ENCODE measurements at regions not wholly inside any gene's neighbourhood (a gene's known extent, or its start where the extent isn't known, plus 50 kb on each side); places are given as distances from the start of the nearest gene placed in this dataset.

DNA sequence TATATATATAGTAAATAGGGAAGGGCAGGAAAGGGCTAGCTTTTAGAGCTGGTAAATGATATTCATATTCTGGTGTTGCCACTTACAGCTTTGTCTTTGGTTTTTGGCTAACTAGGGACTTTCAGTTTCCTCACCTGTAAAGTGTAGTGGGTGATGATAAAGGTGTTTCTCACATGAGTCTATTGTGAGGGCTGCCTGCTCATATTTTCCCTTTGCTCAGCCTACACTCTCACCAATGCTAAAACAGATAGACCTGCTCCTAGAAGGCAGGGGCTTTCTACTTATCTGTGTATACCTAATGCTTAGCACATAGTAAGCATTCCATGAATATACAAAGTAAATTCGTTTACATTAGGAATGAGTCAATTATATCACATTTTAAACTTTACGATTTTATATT lies 137.2 kb upstream of the HS3ST1 start:
- Histone ChIP-seq H3K4me1 (ENCODE audit: low read length) (peaks cover 17% of the 10 kb centered on the region), H3K9me2 (replicated peaks; ENCODE audit: insufficient read depth, low read length) (no peaks in the 10 kb centered on the region), H3K9me3 (replicated peaks; ENCODE audit: insufficient read depth, low read length) (no peaks in the 10 kb centered on the region), H3K79me2 (ENCODE audit: low read length) (no peaks in the 10 kb centered on the region), H3F3A (ENCODE audit: insufficient read depth, low read length) (peaks cover 19% of the 10 kb centered on the region), H2AFZ (ENCODE audit: low read length) (no peak overlapping the region), H4K20me1 (ENCODE audit: insufficient read depth, low read length) (no peaks in the 10 kb centered on the region), H3K4me2 (ENCODE audit: low read depth, low read length) (peak overlapping the region; percentile 36), H3K36me3 (replicated peaks; ENCODE audit: insufficient read depth, low read length) (no peaks in the 10 kb centered on the region), H3K4me3 (ENCODE audit: low read length) (no peak overlapping the region), H3K27me3 (replicated peaks; ENCODE audit: insufficient read depth, low read length) (no peaks in the 10 kb centered on the region), H3K9ac (ENCODE audit: low read length) (no peak overlapping the region), H3K27ac (ENCODE audit: low read length) (peak overlapping the region; percentile 63)
- DNase-seq, result peak; percentile 80
- no peak for TF ChIP-seq EZH2 (optimal IDR thresholded peaks at IDR 0.05; ENCODE audit: low read depth, low read length)
- no peak for TF ChIP-seq EZH2phosphoT487 (IDR thresholded peaks at IDR 0.05; ENCODE audit: low read length)
- TF ChIP-seq, protein P1, sequence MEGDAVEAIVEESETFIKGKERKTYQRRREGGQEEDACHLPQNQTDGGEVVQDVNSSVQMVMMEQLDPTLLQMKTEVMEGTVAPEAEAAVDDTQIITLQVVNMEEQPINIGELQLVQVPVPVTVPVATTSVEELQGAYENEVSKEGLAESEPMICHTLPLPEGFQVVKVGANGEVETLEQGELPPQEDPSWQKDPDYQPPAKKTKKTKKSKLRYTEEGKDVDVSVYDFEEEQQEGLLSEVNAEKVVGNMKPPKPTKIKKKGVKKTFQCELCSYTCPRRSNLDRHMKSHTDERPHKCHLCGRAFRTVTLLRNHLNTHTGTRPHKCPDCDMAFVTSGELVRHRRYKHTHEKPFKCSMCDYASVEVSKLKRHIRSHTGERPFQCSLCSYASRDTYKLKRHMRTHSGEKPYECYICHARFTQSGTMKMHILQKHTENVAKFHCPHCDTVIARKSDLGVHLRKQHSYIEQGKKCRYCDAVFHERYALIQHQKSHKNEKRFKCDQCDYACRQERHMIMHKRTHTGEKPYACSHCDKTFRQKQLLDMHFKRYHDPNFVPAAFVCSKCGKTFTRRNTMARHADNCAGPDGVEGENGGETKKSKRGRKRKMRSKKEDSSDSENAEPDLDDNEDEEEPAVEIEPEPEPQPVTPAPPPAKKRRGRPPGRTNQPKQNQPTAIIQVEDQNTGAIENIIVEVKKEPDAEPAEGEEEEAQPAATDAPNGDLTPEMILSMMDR (IDR thresholded peaks at IDR 0.05; ENCODE audit: low read length), result no peak

DNA sequence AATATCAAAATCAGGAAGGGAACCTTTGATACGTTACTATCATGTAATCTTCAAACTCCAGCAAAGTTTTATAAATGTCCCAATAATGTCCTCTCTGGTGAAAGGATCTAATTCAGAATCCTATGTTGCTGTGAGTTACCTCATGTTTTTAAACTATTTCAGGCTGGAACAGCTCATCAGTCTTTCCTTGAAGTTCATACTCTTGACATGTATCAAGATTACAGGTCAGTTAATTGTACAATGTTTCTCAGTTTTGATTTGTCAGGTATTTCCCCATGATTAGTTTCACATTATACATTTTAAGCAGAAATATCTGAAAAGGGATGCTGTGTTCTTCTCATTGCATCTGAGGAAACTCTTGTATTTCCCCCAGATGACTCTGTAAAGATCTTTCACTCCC lies 136.5 kb upstream of the HS3ST1 start:
- no peak overlapping the region for H3K4me3 ChIP-seq (ENCODE audit: low read length)
- no peaks in the 10 kb centered on the region for H3K27me3 ChIP-seq (replicated peaks; ENCODE audit: insufficient read depth, low read length)
- H3K36me3 ChIP-seq (replicated peaks; ENCODE audit: insufficient read depth, low read length), result no peaks in the 10 kb centered on the region
- peak; percentile 37 for DNase-seq
- TF ChIP-seq EZH2phosphoT487 (IDR thresholded peaks at IDR 0.05; ENCODE audit: low read length) (no peak), EZH2 (optimal IDR thresholded peaks at IDR 0.05; ENCODE audit: low read depth, low read length) (no peak)
- TF ChIP-seq, protein P1 (IDR thresholded peaks at IDR 0.05; ENCODE audit: low read length), result no peak
- H3F3A ChIP-seq (ENCODE audit: insufficient read depth, low read length), result peaks cover 19% of the 10 kb centered on the region
- H4K20me1 ChIP-seq (ENCODE audit: insufficient read depth, low read length), result no peaks in the 10 kb centered on the region
- no peak overlapping the region for H3K9ac ChIP-seq (ENCODE audit: low read length)
- no peaks in the 10 kb centered on the region for H3K79me2 ChIP-seq (ENCODE audit: low read length)
- H3K4me1 ChIP-seq (ENCODE audit: low read length), result peaks cover 17% of the 10 kb centered on the region
- H2AFZ ChIP-seq (ENCODE audit: low read length), result no peak overlapping the region
- H3K27ac ChIP-seq (ENCODE audit: low read length), result peak overlapping the region; percentile 33; the same call in 1 of the 2 replicates
- H3K9me2 ChIP-seq (replicated peaks; ENCODE audit: insufficient read depth, low read length), result no peaks in the 10 kb centered on the region
- H3K4me2 ChIP-seq (ENCODE audit: low read depth, low read length), result no peak overlapping the region
- no peaks in the 10 kb centered on the region for H3K9me3 ChIP-seq (replicated peaks; ENCODE audit: insufficient read depth, low read length)

DNA sequence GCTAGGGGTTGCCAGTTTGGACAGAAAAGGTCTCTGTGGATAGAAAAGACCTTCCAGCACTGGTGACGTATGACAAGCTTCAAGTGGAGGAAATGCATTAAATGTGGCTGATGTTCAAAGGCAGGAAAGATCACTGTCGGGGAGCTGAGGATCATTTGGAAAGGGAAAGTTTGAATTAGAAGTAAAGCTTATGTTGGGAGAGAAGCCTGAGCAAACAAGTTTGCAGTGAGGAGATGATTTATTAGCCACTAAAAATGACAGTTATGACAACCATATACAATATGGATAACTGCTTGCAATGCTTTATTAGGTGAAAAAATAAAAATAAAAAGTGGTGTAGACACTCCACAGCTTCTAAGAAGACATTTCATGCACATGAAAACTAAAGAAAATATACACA lies 135.3 kb upstream of the HS3ST1 start:
- Histone ChIP-seq H3K9me2 (replicated peaks; ENCODE audit: insufficient read depth, low read length) (no peaks in the 10 kb centered on the region), H3K4me2 (ENCODE audit: low read depth, low read length) (no peak overlapping the region), H3K9ac (ENCODE audit: low read length) (no peak overlapping the region), H3K36me3 (replicated peaks; ENCODE audit: insufficient read depth, low read length) (no peaks in the 10 kb centered on the region), H3K9me3 (replicated peaks; ENCODE audit: insufficient read depth, low read length) (no peaks in the 10 kb centered on the region), H3K27me3 (replicated peaks; ENCODE audit: insufficient read depth, low read length) (no peaks in the 10 kb centered on the region), H4K20me1 (ENCODE audit: insufficient read depth, low read length) (no peaks in the 10 kb centered on the region), H3K79me2 (ENCODE audit: low read length) (no peaks in the 10 kb centered on the region), H2AFZ (ENCODE audit: low read length) (no peak overlapping the region), H3K4me1 (ENCODE audit: low read length) (peaks cover 17% of the 10 kb centered on the region), H3K27ac (ENCODE audit: low read length) (no peak overlapping the region), H3F3A (ENCODE audit: insufficient read depth, low read length) (peaks cover 19% of the 10 kb centered on the region), H3K4me3 (ENCODE audit: low read length) (no peak overlapping the region)
- no peak for DNase-seq
- TF ChIP-seq EZH2 (optimal IDR thresholded peaks at IDR 0.05; ENCODE audit: low read depth, low read length) (no peak), EZH2phosphoT487 (IDR thresholded peaks at IDR 0.05; ENCODE audit: low read length) (no peak)
- TF ChIP-seq, protein P1 (IDR thresholded peaks at IDR 0.05; ENCODE audit: low read length), result no peak
